GM12878 (cell line): ENCODE measurements at regions not wholly inside any gene's neighbourhood (a gene's known extent, or its start where the extent isn't known, plus 50 kb on each side); places are given as distances from the start of the nearest gene placed in this dataset.

Source experiments
- ATAC-seq: fragments of 200-7000 bp; cut with Tn5 transposase; 3 replicates; pipeline ENCODE4 v1.9.1; 2020; ENCODE audit warnings: mild to moderate bottlenecking, moderate library complexity
- BruUV-seq: library from RNA; stranded (reverse); fragments of 400-500 nt; replicated peaks from 2 replicates; lab custom pipeline; 2021; lab: Mats Ljungman, UMichigan
- CTCF ChIA-PET: fragments of 300-600 bp; sonication (Branson Sonifier 250); formaldehyde crosslinking; extraction: SDS; loops from one replicate; lab custom pipeline; 2021; ENCODE audit warnings: inconsistent platforms; lab: Yijun Ruan, JAX
- POLR2A ChIA-PET: fragments of 350-600 bp; formaldehyde crosslinking; extraction: SDS; loops from one replicate; lab custom pipeline; 2021; ENCODE audit warnings: inconsistent platforms; lab: Charles Lee
- RAD21 ChIA-PET: fragments of 300-600 bp; sonication (Branson Sonifier 250); formaldehyde crosslinking; loops from one replicate; lab custom pipeline; 2023; ENCODE audit warnings: antibody characterized with exemption; ENCODE audit not compliant: unreplicated experiment; lab: Charles Lee
- SMC1A ChIA-PET: fragments of 300-600 bp; sonication (Branson Sonifier 250); formaldehyde crosslinking; loops from one replicate; lab custom pipeline; 2023; ENCODE audit not compliant: unreplicated experiment, uncharacterized antibody; lab: Charles Lee
- DNase-seq: peaks from one replicate; pipeline ENCODE4 v3.0.0-alpha.2; 2011; ENCODE audit warnings: low read depth, low spot score
- FAIRE-seq: peaks from 3 replicates; lab custom pipeline; 2011; peaks lifted over from hg19 to GRCh38; lab: Jason Lieb, UNC
- H2AFZ ChIP-seq: 2 replicates; pipeline ENCODE4 v1.6.0; 2011; ENCODE audit warnings: low read depth, low read length, control low read depth; ENCODE audit not compliant: control insufficient read depth
- H3K27ac ChIP-seq: 2 replicates; pipeline ENCODE4 v1.5.1; 2011; ENCODE audit warnings: control low read depth; ENCODE audit not compliant: control insufficient read depth, insufficient read depth
- H3K27me3 ChIP-seq, 2 experiments: replicated peaks in 1 of 2; 2 replicates each; pipeline versions ENCODE4 v1.6.0 to v1.6.1; 2011; ENCODE audit warnings: low read length in 1 of 2; ENCODE audit not compliant: control insufficient read depth in 2 of 2, insufficient read depth in 2 of 2
- H3K36me3 ChIP-seq, 2 experiments: 2 replicates each; pipeline ENCODE4 v1.5.1; 2011; ENCODE audit warnings: low read length in 1 of 2; ENCODE audit not compliant: control insufficient read depth in 2 of 2, insufficient read depth in 2 of 2
- H3K4me1 ChIP-seq: 2 replicates; pipeline ENCODE4 v1.6.1; 2011; ENCODE audit warnings: mild to moderate bottlenecking, low read length, moderate library complexity, mixed read lengths; ENCODE audit not compliant: control insufficient read depth, insufficient read depth
- H3K4me2 ChIP-seq: 2 replicates; pipeline ENCODE4 v1.6.0; 2011; ENCODE audit warnings: control low read depth; ENCODE audit not compliant: control insufficient read depth, insufficient read depth
- H3K4me3 ChIP-seq: fragments of 200-600 bp; sonication (generic); 2 replicates; pipeline ENCODE4 v1.5.1; 2016
- H3K79me2 ChIP-seq: 2 replicates; pipeline ENCODE4 v1.6.0; 2011; ENCODE audit warnings: low read length; ENCODE audit not compliant: control insufficient read depth, insufficient read depth
- H3K9ac ChIP-seq: 2 replicates; pipeline ENCODE4 v1.8.0; 2011; ENCODE audit warnings: low read length, control low read depth, mixed read lengths; ENCODE audit not compliant: control insufficient read depth, insufficient read depth
- H3K9me3 ChIP-seq: replicated peaks from 3 replicates; pipeline ENCODE4 v1.5.1; 2011; ENCODE audit warnings: mild to moderate bottlenecking, low read length; ENCODE audit not compliant: control insufficient read depth, insufficient read depth
- H4K20me1 ChIP-seq: 2 replicates; pipeline ENCODE4 v1.6.0; 2011; ENCODE audit not compliant: control insufficient read depth, insufficient read depth
- BCL11A ChIP-seq: IDR thresholded peaks from 2 replicates; pipeline ENCODE4 v1.6.1; 2011; ENCODE audit warnings: low read depth, low read length
- HDGF ChIP-seq: fragments of 450-650 bp; IDR thresholded peaks from 2 replicates; pipeline ENCODE4 v1.6.1; 2016; ENCODE audit warnings: antibody characterized with exemption
- JUND ChIP-seq: IDR thresholded peaks from 2 replicates; pipeline ENCODE4 v1.6.1; 2012; ENCODE audit warnings: low read depth, mild to moderate bottlenecking, low read length, improper control_type of control experiment, moderate library complexity
- MXI1 ChIP-seq: fragments of 150-350 bp; IDR thresholded peaks from 2 replicates; pipeline ENCODE4 v1.6.1; 2011; ENCODE audit warnings: low read depth, mild to moderate bottlenecking, inconsistent platforms, low read length, improper control_type of control experiment
- MYC ChIP-seq: IDR thresholded peaks from 2 replicates; pipeline ENCODE4 v1.6.1; 2011; ENCODE audit warnings: mild to moderate bottlenecking, low read length, moderate library complexity, inconsistent platforms; ENCODE audit not compliant: insufficient read depth, insufficient replicate concordance, insufficient read length, severe bottlenecking
- NFYA ChIP-seq: IDR thresholded peaks from 2 replicates; pipeline ENCODE4 v1.6.1; 2011; ENCODE audit warnings: low read depth, mild to moderate bottlenecking, low read length, improper control_type of control experiment, borderline replicate concordance
- PKNOX1 ChIP-seq: fragments of 450-650 bp; IDR thresholded peaks from 2 replicates; pipeline ENCODE4 v1.6.1; 2016; ENCODE audit warnings: mild to moderate bottlenecking
- RB1 ChIP-seq: fragments of 450-650 bp; formaldehyde crosslinking; IDR thresholded peaks from 2 replicates; pipeline ENCODE4 v1.6.1; 2017; ENCODE audit warnings: mild to moderate bottlenecking, borderline replicate concordance
- RCOR1 ChIP-seq: conservative IDR thresholded peaks from 2 replicates; pipeline ENCODE4 v1.6.1; 2012; ENCODE audit warnings: low read depth, low read length, improper control_type of control experiment
- YBX1 ChIP-seq: fragments of 450-650 bp; IDR thresholded peaks from 2 replicates; pipeline ENCODE4 v1.6.1; 2016; ENCODE audit warnings: antibody characterized with exemption
- ZNF24 ChIP-seq: fragments of 450-650 bp; IDR thresholded peaks from 2 replicates; pipeline ENCODE4 v1.6.1; 2017; ENCODE audit warnings: antibody characterized with exemption, mild to moderate bottlenecking
- WGBS: methylation state at CpG from one replicate; pipeline ENCODE4 v1.1.6; 2016; ENCODE audit warnings: low lambda C conversion rate; ENCODE audit not compliant: insufficient replicate concordance, insufficient coverage; ENCODE audit errors: missing lambda C conversion rate; 5-methylcytosine and 5-hydroxymethylcytosine counted together
- in situ Hi-C: fragments of 300-500 bp; cut with MboI; formaldehyde crosslinking; loops from 9 replicates; pipeline ENCODE4 v1.14.3; 2018; ENCODE audit warnings: mixed read lengths
- intact Hi-C: fragments of 100-400 bp; cut with micrococcal nuclease; formaldehyde crosslinking; loops from one replicate; pipeline ENCODE4 v1.14.2; 2022; ENCODE audit not compliant: unreplicated experiment
- TF ChIP-seq, protein P1 (sequence below): IDR thresholded peaks from 2 replicates; pipeline ENCODE4 v1.6.1; 2011; ENCODE audit warnings: borderline replicate concordance, low read depth, mild to moderate bottlenecking, moderate library complexity, mixed read lengths, low read length; ENCODE audit not compliant: insufficient read depth; ENCODE audit errors: extremely low read length
- TF ChIP-seq, protein P2 (sequence below): IDR thresholded peaks from 2 replicates; pipeline ENCODE4 v1.6.1; 2011; ENCODE audit warnings: low read depth, low read length, improper control_type of control experiment, borderline replicate concordance

DNA sequence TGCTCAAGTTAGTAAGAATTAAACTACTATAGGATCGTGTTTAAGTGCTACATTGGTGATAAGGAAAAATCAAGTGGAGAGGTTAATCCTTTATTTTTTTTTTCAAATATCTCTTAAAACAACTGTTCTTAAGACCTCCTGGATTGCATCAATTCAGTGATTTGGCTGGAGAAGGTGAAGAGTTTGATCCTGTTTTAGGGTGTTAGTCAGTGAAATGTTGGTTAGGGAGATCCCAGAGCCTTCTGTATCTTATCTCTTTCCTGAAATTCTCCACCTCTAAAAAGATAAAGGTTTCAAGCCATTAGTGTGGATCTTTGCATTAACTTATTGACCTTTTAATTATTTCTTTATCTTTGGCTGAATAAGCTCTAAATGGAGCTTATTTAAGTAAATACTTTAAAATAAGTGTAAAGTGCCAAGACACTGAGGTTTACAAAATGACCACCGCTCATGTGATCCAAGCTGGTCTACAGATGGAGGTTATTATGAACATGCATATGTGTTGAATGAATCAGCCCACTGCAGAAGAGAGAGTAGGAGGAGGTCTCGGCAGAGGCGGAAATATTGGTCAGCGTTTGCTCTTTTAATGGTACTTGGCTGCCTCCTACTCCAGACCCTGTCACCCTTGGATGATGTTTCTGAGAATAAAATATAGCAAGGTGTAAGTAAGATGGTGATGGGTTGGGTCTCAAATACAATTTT lies 51.8 kb upstream of the BMPER start:
- Histone ChIP-seq H3K27ac (no peak overlapping the region), H3K9ac (no peak overlapping the region), H3K36me3 (no peaks in the 10 kb centered on the region)
- no peak for FAIRE-seq
- 61% methylated on average over 5 of the region's 5 CpGs for WGBS
- no TSS peak for BruUV-seq
- RAD21 ChIA-PET = no interaction called here
- TF ChIP-seq RCOR1 (no peak), RB1 (no peak), YBX1 (no peak), ZNF24 (no peak), MXI1 (no peak)
- TF ChIP-seq, protein P1, sequence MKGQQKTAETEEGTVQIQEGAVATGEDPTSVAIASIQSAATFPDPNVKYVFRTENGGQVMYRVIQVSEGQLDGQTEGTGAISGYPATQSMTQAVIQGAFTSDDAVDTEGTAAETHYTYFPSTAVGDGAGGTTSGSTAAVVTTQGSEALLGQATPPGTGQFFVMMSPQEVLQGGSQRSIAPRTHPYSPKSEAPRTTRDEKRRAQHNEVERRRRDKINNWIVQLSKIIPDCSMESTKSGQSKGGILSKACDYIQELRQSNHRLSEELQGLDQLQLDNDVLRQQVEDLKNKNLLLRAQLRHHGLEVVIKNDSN = no peak
- TF ChIP-seq, all 136 proteins: peak for 0
- ATAC-seq (no peak), DNase-seq (no peak)
- Histone ChIP-seq H4K20me1 (no peaks in the 10 kb centered on the region), H3K4me3 (no peak overlapping the region), H2AFZ (no peak overlapping the region), H3K4me2 (no peak overlapping the region), H3K4me1 (no peaks in the 10 kb centered on the region), H3K27me3 (no peaks in the 10 kb centered on the region), H3K79me2 (no peaks in the 10 kb centered on the region), H3K9me3 (no peaks in the 10 kb centered on the region)
- intact Hi-C loops (no loop called here), in situ Hi-C loops (no loop called here)
- POLR2A ChIA-PET = no interaction called here
- SMC1A ChIA-PET = no interaction called here
- CTCF ChIA-PET = no interaction called here

DNA sequence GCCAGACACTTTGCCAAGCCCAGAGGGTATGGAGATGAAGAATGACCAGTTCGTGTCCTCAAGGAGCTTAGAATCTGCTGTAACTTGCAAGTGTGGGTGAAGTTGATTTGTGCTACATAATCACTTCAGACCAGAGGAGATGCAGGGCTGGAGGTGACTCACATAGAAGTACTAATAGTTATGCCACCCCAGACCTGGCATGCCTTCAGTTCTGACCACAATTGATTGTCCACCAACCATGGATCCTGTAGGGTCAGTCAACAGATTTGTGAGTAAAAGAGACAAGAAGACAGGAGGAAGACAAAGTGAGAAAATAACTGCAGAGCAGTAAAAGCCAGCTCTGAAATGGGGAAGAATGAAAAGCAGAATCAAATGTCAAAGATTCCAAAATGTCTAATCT lies 51.2 kb upstream of the BMPER start:
- Histone ChIP-seq H3K36me3 (no peaks in the 10 kb centered on the region), H3K9me3 (no peaks in the 10 kb centered on the region), H3K9ac (no peak overlapping the region), H3K79me2 (no peaks in the 10 kb centered on the region), H3K4me1 (no peaks in the 10 kb centered on the region), H3K27ac (no peak overlapping the region), H3K4me2 (no peak overlapping the region), H3K27me3 (no peaks in the 10 kb centered on the region), H2AFZ (no peak overlapping the region), H3K4me3 (no peak overlapping the region), H4K20me1 (no peaks in the 10 kb centered on the region)
- no TSS peak for BruUV-seq
- 0% methylated on average over 1 of the region's 1 CpG for WGBS
- FAIRE-seq (no peak), DNase-seq (no peak), ATAC-seq (no peak)
- POLR2A ChIA-PET = no interaction called here
- intact Hi-C loops (no loop called here), in situ Hi-C loops (no loop called here)
- SMC1A ChIA-PET = no interaction called here
- CTCF ChIA-PET = interaction anchor here (1.1 kb wide), 1 partner anchor 79 kb away, joined by 3 read pairs; no protein-coding TSS in a partner anchor
- RAD21 ChIA-PET = no interaction called here
- TF ChIP-seq PKNOX1 (no peak), MYC (no peak), NFYA (no peak), JUND (no peak), BCL11A (no peak), HDGF (no peak)
- TF ChIP-seq, protein P2, sequence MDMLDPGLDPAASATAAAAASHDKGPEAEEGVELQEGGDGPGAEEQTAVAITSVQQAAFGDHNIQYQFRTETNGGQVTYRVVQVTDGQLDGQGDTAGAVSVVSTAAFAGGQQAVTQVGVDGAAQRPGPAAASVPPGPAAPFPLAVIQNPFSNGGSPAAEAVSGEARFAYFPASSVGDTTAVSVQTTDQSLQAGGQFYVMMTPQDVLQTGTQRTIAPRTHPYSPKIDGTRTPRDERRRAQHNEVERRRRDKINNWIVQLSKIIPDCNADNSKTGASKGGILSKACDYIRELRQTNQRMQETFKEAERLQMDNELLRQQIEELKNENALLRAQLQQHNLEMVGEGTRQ = no peak
